ENCODE measurements at regions not wholly inside any gene's neighbourhood (a gene's known extent, or its start where the extent isn't known, plus 50 kb on each side); places are given as distances from the start of the nearest gene placed in this dataset.

DNA sequence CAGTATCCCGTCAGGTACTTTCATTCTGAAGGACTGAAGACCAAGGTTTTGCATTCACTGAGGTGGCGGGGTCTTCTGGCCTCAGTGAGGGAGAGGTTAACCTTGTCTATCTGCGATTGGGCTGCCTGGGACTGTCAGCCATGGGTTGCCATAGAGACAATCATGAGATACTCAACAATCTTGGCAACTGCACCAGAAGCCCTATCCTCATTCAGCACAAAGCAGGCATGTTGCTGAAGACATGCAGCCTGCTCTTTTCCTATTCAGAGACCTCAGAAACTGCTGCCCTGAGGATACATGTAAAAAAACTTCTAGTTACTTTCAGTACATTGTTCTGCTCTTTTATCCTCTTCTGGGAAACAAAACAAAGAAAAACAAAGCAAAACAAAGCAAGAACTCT is 146.3 kb upstream of the PIRT start:
- DNase-seq (ENCODE audit: low spot score): no peak
- H3K27ac ChIP-seq: no peak overlapping the region
- POLR2A ChIA-PET (ENCODE audit: low non-redundant PET): no interaction called here
- CTCF ChIA-PET: no interaction called here
- TF ChIP-seq, protein P1, sequence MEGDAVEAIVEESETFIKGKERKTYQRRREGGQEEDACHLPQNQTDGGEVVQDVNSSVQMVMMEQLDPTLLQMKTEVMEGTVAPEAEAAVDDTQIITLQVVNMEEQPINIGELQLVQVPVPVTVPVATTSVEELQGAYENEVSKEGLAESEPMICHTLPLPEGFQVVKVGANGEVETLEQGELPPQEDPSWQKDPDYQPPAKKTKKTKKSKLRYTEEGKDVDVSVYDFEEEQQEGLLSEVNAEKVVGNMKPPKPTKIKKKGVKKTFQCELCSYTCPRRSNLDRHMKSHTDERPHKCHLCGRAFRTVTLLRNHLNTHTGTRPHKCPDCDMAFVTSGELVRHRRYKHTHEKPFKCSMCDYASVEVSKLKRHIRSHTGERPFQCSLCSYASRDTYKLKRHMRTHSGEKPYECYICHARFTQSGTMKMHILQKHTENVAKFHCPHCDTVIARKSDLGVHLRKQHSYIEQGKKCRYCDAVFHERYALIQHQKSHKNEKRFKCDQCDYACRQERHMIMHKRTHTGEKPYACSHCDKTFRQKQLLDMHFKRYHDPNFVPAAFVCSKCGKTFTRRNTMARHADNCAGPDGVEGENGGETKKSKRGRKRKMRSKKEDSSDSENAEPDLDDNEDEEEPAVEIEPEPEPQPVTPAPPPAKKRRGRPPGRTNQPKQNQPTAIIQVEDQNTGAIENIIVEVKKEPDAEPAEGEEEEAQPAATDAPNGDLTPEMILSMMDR (conservative IDR thresholded peaks at IDR 0.05; ENCODE audit: low read depth): no peak

DNA sequence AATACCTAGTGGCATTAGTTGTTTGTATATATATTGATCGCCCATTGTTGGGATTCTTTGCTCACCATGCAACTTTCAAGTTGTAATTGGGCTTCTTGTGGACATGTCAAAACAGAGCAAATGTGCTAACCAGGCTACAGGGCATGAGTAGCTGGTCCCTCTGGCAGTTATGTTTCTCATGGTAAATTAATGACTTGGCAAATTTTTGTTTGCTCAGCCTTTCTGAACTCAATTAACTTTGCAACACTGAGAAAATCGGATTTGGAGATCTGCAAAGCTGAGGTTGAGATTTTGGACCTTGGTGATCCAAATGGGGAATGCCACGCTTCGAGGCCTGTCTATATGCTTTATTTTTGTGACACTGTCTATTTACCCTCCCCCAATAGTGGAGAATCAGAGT is 138.5 kb upstream of the PIRT start:
- no peak for DNase-seq (ENCODE audit: low spot score)
- no peak overlapping the region for H3K27ac ChIP-seq
- ChIA-PET CTCF (no interaction called here), POLR2A (ENCODE audit: low non-redundant PET) (no interaction called here)
- TF ChIP-seq, protein P1 (conservative IDR thresholded peaks at IDR 0.05; ENCODE audit: low read depth): no peak

DNA sequence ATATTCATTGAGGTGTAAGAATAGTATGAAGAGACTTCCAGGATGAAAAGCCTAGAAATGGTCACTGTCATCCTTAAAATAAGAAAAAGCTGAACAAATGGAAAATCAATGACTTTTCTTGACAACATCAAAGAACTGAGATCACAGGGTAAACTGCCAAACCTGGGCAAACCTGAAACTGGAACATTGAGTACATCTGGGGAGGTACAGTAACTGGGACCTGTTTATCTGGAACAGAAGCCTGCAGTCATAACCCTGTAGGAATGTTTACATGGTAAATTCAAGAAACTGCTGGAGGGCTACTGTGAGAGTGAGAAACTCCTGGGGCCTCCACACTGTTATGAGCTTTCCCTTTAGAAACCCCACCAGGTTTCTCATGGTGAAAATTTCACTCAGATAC is 130.1 kb upstream of the PIRT start:
- TF ChIP-seq, protein P1 (conservative IDR thresholded peaks at IDR 0.05; ENCODE audit: low read depth): no peak
- DNase-seq (ENCODE audit: low spot score): no peak
- ChIA-PET CTCF (no interaction called here), POLR2A (ENCODE audit: low non-redundant PET) (no interaction called here)
- no peak overlapping the region for H3K27ac ChIP-seq

DNA sequence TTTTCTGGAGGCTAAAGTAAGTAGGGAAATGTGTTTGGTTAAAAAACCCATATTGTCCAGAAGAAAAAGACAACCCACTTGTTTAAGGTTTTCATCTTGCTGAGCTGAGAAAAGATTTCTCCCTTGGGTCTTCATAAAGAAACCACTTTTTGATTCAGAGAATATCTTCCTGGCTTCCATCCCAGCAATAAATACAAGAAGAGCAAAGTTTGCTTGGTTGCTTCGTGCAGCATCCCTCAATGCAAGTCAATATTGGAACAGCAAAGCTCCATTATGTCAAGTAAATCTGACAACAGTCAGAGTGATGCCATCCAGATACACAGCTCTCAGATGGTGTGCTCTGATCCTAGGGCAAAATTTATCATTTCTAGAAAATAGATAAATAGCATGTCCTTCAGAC is 118.9 kb upstream of the PIRT start:
- no peak for DNase-seq (ENCODE audit: low spot score)

DNA sequence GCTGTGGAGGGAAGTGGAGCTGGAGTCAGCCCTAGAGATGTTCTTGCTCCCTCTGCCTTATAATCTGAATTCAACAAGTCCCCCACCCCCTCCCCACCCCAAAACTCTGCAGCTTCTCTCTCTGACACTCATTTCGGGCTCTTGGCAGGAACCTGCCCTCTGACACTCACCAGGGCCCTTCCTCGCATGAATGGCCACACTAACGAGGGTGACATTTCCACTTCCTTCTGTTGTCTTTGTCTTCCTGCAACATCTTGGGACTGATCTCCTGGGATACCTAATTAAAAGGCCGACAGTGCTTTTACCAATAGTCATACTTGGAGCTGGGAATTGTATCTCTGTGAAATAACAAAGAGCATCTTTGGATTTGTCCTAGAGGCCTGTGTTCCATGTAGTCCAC is 106.9 kb upstream of the PIRT start:
- no peak for DNase-seq (ENCODE audit: low spot score)
- TF ChIP-seq, protein P1 (conservative IDR thresholded peaks at IDR 0.05; ENCODE audit: low read depth): no peak
- H3K27ac ChIP-seq: no peak overlapping the region
- ChIA-PET CTCF (no interaction called here), POLR2A (ENCODE audit: low non-redundant PET) (no interaction called here)

More for the DNA sequence above, 118.9 kb upstream of the PIRT start:
- TF ChIP-seq, protein P1 (conservative IDR thresholded peaks at IDR 0.05; ENCODE audit: low read depth): no peak
- POLR2A ChIA-PET (ENCODE audit: low non-redundant PET): no interaction called here
- H3K27ac ChIP-seq: no peak overlapping the region
- CTCF ChIA-PET: interaction anchor here (0.6 kb wide), 1 partner anchor 978 kb away, joined by 6 read pairs; no protein-coding TSS in a partner anchor

DNA sequence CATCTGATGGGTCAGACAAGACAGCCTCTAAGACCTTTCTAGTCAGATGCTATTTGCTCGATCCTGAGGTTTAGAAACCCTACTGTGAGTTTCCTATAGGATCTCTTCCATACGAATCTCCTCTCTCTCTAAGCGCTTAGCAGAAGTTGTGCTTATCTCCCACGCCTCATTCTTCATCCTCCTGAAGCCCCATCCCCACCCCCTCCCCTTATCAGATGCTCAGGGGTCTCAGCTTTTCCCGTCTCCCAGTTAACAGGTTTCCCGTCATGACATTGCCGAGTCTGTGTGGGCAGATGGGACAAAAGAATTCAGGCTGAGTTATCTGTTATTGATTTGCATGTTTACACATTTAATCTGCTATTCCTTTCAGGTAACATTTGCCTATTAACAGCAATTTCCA is 99.0 kb upstream of the PIRT start:
- CTCF ChIA-PET: no interaction called here
- H3K27ac ChIP-seq: no peak overlapping the region
- TF ChIP-seq, protein P1 (conservative IDR thresholded peaks at IDR 0.05; ENCODE audit: low read depth): no peak
- POLR2A ChIA-PET (ENCODE audit: low non-redundant PET): no interaction called here
- DNase-seq (ENCODE audit: low spot score): no peak

DNA sequence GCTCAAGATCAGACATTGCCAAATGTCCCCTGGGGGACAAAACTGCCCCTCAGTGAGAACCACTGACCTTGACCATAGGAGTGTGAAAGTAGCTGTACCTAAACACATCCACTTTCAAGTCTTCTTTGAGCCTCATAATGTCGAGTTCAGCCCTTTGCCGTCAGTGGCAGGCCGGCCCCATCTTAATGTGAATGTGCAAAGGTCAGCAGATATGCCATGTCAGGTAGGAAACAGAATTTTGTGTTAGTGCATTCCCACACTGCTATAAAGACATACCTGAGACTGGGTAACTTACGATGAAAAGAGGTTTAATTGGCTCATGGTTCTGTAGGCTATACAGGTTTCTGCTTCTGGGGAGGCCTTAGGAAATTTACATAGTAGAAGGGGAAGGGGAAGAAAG is 95.1 kb upstream of the PIRT start:
- H3K27ac ChIP-seq: no peak overlapping the region
- ChIA-PET CTCF (no interaction called here), POLR2A (ENCODE audit: low non-redundant PET) (no interaction called here)
- no peak for DNase-seq (ENCODE audit: low spot score)
- TF ChIP-seq, protein P1 (conservative IDR thresholded peaks at IDR 0.05; ENCODE audit: low read depth): no peak

All from RWPE1 (cell line).